Liver (tissue), 8 donors: ENCODE measurements at regions not wholly inside any gene's neighbourhood (a gene's known extent, or its start where the extent isn't known, plus 50 kb on each side); places are given as distances from the start of the nearest gene placed in this dataset.

Experiments
- DNase-seq: peaks from one replicate; pipeline ENCODE4 v3.0.0-alpha.2; 2017; ENCODE audit warnings: low spot score
- H3K27ac ChIP-seq, 2 donors: one replicate each; pipeline ENCODE4 v1.7.0; 2013; ENCODE audit warnings: inconsistent platforms in 2 of 2, low read length in 2 of 2, control low read depth in 1 of 2, low read depth in 1 of 2, mild to moderate bottlenecking in 1 of 2
- H3K27me3 ChIP-seq, 4 donors: one replicate each; pipeline versions ENCODE4 v1.6.1 to v1.7.0; 2013; ENCODE audit warnings: low read length in 3 of 4, inconsistent platforms in 1 of 4, mild to moderate bottlenecking in 1 of 4, moderate library complexity in 1 of 4; ENCODE audit not compliant: control insufficient read depth in 4 of 4, insufficient read depth in 4 of 4
- H3K36me3 ChIP-seq, 4 donors: one replicate each; pipeline versions ENCODE4 v1.6.1 to v1.7.0; 2013; ENCODE audit warnings: low read length in 3 of 4, mild to moderate bottlenecking in 3 of 4, low read depth in 1 of 4, moderate library complexity in 1 of 4; ENCODE audit not compliant: control insufficient read depth in 4 of 4, insufficient read depth in 3 of 4
- H3K4me1 ChIP-seq, 4 donors: one replicate each; pipeline versions ENCODE4 v1.6.1 to v1.7.0; 2013; ENCODE audit warnings: low read length in 3 of 4, mild to moderate bottlenecking in 3 of 4, moderate library complexity in 1 of 4; ENCODE audit not compliant: control insufficient read depth in 4 of 4, insufficient read depth in 4 of 4
- H3K4me3 ChIP-seq, 3 donors: one replicate each; pipeline versions ENCODE4 v1.6.1 to v1.7.0; 2013; ENCODE audit warnings: low read length in 3 of 3, control low read depth in 1 of 3, low read depth in 1 of 3, mild to moderate bottlenecking in 1 of 3
- H3K9ac ChIP-seq, 2 donors: one replicate each; pipeline ENCODE4 v1.7.0; 2013; ENCODE audit warnings: low read length in 2 of 2, mild to moderate bottlenecking in 2 of 2, moderate library complexity in 2 of 2, control low read depth in 1 of 2, low read depth in 1 of 2
- H3K9me3 ChIP-seq, 4 donors: one replicate each; pipeline versions ENCODE4 v1.6.1 to v1.7.0; 2013; ENCODE audit warnings: low read length in 3 of 4; ENCODE audit not compliant: control insufficient read depth in 4 of 4
- ATF3 ChIP-seq: IDR thresholded peaks from 2 replicates; pipeline ENCODE4 v1.6.1; 2016; ENCODE audit warnings: antibody characterized with exemption
- EGR1 ChIP-seq, 2 donors: IDR thresholded peaks; 2 replicates each; pipeline ENCODE4 v1.6.1; 2016 to 2018; ENCODE audit warnings: antibody characterized with exemption in 2 of 2, low read depth in 2 of 2
- FOXA1 ChIP-seq: IDR thresholded peaks from 2 replicates; pipeline ENCODE4 v1.6.1; 2016; ENCODE audit warnings: antibody characterized with exemption
- FOXA2 ChIP-seq: IDR thresholded peaks from 2 replicates; pipeline ENCODE4 v1.6.1; 2016; ENCODE audit warnings: antibody characterized with exemption
- HNF4A ChIP-seq, 2 donors: conservative IDR thresholded peaks; 2 replicates each; pipeline ENCODE4 v1.6.1; 2016; ENCODE audit warnings: antibody characterized with exemption in 2 of 2, mild to moderate bottlenecking in 2 of 2
- NR2F2 ChIP-seq: IDR thresholded peaks from 2 replicates; pipeline ENCODE4 v1.6.1; 2016; ENCODE audit warnings: antibody characterized with exemption
- RAD21 ChIP-seq, 2 donors: IDR thresholded peaks; 2 replicates each; pipeline ENCODE4 v1.6.1; 2016; ENCODE audit warnings: antibody characterized with exemption in 2 of 2, mild to moderate bottlenecking in 2 of 2
- REST ChIP-seq: IDR thresholded peaks from 2 replicates; pipeline ENCODE4 v1.6.1; 2016; ENCODE audit warnings: antibody characterized with exemption, mild to moderate bottlenecking
- RXRA ChIP-seq, 2 donors: IDR thresholded peaks; 2 replicates each; pipeline ENCODE4 v1.6.1; 2017 to 2018; ENCODE audit warnings: antibody characterized with exemption in 2 of 2, mild to moderate bottlenecking in 1 of 2
- SP1 ChIP-seq: IDR thresholded peaks from 2 replicates; pipeline ENCODE4 v1.6.1; 2018; ENCODE audit warnings: antibody characterized with exemption, mild to moderate bottlenecking
- TAF1 ChIP-seq: conservative IDR thresholded peaks from 2 replicates; pipeline ENCODE4 v1.6.1; 2016; ENCODE audit warnings: antibody characterized with exemption, mild to moderate bottlenecking
- YY1 ChIP-seq: IDR thresholded peaks from 2 replicates; pipeline ENCODE4 v1.6.1; 2016; ENCODE audit warnings: antibody characterized with exemption, mild to moderate bottlenecking
- WGBS: extraction: QIAGEN DNeasy Blood & Tissue Kit; methylation state at CpG from one replicate; pipeline ENCODE4 v1.1.7; 2013; 5-methylcytosine and 5-hydroxymethylcytosine counted together
- TF ChIP-seq, protein P1 (sequence below): fragments of 150-350 bp; IDR thresholded peaks from 2 replicates; pipeline ENCODE4 v1.5.1; 2017; ENCODE audit warnings: improper control_type of control experiment, low read depth, low read length; ENCODE audit not compliant: missing input control
- TF ChIP-seq, protein P2 (sequence below): IDR thresholded peaks from 2 replicates; pipeline ENCODE4 v1.6.1; 2016; ENCODE audit warnings: antibody characterized with exemption
- TF ChIP-seq, protein P3 (sequence below): IDR thresholded peaks from 2 replicates; pipeline ENCODE4 v1.6.1; 2016; ENCODE audit warnings: antibody characterized with exemption
- donor health status: healthy.
- donor health status: healthy.
- donor health status: healthy.
- donor health status: healthy.
- donor health status: healthy.

- Histone ChIP-seq H3K9ac (no peak overlapping the region), H3K36me3 (no peaks in the 10 kb centered on the region), H3K27ac (no peak overlapping the region), H3K27me3 (peaks cover 0 to 2% (median 0%) of the 10 kb centered on the region in 4 donors), H3K4me1 (peaks cover 0 to 2% (median 0%) of the 10 kb centered on the region in 4 donors), H3K9me3 (no peaks in the 10 kb centered on the region), H3K4me3 (no peak overlapping the region)
- TF ChIP-seq FOXA2: no peak
- DNase-seq: no peak
- WGBS: 53% methylated on average over 6 of the region's 6 CpGs
These were observed 81.4 kb downstream of the MTNR1A start for GRCh38 chr4:186473933-186474332.

- Histone ChIP-seq H3K9ac (no peak overlapping the region), H3K4me1 (peaks cover 0 to 2% (median 0%) of the 10 kb centered on the region in 4 donors), H3K9me3 (no peaks in the 10 kb centered on the region), H3K4me3 (no peak overlapping the region), H3K36me3 (no peaks in the 10 kb centered on the region), H3K27ac (no peak overlapping the region), H3K27me3 (peaks cover 0 to 2% (median 0%) of the 10 kb centered on the region in 4 donors)
- no peak for TF ChIP-seq TAF1
- no peak for TF ChIP-seq NR2F2
- TF ChIP-seq, protein P1, sequence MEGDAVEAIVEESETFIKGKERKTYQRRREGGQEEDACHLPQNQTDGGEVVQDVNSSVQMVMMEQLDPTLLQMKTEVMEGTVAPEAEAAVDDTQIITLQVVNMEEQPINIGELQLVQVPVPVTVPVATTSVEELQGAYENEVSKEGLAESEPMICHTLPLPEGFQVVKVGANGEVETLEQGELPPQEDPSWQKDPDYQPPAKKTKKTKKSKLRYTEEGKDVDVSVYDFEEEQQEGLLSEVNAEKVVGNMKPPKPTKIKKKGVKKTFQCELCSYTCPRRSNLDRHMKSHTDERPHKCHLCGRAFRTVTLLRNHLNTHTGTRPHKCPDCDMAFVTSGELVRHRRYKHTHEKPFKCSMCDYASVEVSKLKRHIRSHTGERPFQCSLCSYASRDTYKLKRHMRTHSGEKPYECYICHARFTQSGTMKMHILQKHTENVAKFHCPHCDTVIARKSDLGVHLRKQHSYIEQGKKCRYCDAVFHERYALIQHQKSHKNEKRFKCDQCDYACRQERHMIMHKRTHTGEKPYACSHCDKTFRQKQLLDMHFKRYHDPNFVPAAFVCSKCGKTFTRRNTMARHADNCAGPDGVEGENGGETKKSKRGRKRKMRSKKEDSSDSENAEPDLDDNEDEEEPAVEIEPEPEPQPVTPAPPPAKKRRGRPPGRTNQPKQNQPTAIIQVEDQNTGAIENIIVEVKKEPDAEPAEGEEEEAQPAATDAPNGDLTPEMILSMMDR: peak; percentile 46
- no peak for TF ChIP-seq ATF3
- TF ChIP-seq YY1: no peak
- no peak for TF ChIP-seq RXRA (IDR thresholded peaks at IDR 0.05)
- peak; percentile 74 to 77 for TF ChIP-seq RAD21 (IDR thresholded peaks at IDR 0.05)
- TF ChIP-seq SP1: no peak
- TF ChIP-seq, protein P2, sequence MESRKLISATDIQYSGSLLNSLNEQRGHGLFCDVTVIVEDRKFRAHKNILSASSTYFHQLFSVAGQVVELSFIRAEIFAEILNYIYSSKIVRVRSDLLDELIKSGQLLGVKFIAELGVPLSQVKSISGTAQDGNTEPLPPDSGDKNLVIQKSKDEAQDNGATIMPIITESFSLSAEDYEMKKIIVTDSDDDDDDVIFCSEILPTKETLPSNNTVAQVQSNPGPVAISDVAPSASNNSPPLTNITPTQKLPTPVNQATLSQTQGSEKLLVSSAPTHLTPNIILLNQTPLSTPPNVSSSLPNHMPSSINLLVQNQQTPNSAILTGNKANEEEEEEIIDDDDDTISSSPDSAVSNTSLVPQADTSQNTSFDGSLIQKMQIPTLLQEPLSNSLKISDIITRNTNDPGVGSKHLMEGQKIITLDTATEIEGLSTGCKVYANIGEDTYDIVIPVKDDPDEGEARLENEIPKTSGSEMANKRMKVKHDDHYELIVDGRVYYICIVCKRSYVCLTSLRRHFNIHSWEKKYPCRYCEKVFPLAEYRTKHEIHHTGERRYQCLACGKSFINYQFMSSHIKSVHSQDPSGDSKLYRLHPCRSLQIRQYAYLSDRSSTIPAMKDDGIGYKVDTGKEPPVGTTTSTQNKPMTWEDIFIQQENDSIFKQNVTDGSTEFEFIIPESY: no peak
- TF ChIP-seq REST: no peak
- no peak for TF ChIP-seq HNF4A (conservative IDR thresholded peaks at IDR 0.05)
- TF ChIP-seq, protein P3, sequence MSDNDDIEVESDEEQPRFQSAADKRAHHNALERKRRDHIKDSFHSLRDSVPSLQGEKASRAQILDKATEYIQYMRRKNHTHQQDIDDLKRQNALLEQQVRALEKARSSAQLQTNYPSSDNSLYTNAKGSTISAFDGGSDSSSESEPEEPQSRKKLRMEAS: no peak
- no peak for TF ChIP-seq EGR1 (IDR thresholded peaks at IDR 0.05; ENCODE audit: low read depth in 2 of 2)
- no peak for TF ChIP-seq FOXA1
- DNase-seq: no peak
- 14% methylated on average over 4 of the region's 4 CpGs for WGBS
These were observed 82.4 kb downstream of the MTNR1A start for GRCh38 chr4:186472948-186473347.
